ENCODE measurements at regions not wholly inside any gene's neighbourhood (a gene's known extent, or its start where the extent isn't known, plus 50 kb on each side); places are given as distances from the start of the nearest gene placed in this dataset.
"Not testable (repeated sequence)": the region's sequence is repeated elsewhere in the genome, so short reads cannot be mapped to it uniquely, and the experiment has no call there.

DNA sequence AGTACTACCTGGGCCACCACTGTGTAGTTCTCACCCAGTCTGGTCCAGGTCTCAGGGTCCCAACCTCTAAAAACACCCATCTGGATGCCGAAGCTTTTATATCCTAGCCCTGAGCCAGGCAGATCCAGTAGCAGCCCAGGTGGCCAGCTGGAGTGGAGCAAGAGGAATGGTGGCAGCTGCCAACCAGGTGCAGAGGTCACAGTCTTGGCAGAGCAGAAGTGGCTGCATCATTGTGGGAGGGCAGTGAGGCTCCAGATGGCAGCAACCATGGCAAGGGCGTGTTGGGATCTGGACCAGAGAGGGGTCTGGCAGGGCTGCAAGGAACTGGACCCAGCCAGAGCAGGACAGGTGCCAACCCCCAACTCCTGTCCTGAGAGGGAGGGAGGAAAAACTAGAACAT, 72.2 kb upstream of the AGAP1 start:
- in situ Hi-C loops (cut with HindIII; ENCODE audit: low sequenced_read_pairs): no loop called here
- DNase-seq (ENCODE audit: low read depth, low spot score): no peak
- no peak overlapping the region for H3K4me3 ChIP-seq (ENCODE audit: low read depth, low read length)
- TF ChIP-seq, protein P1, sequence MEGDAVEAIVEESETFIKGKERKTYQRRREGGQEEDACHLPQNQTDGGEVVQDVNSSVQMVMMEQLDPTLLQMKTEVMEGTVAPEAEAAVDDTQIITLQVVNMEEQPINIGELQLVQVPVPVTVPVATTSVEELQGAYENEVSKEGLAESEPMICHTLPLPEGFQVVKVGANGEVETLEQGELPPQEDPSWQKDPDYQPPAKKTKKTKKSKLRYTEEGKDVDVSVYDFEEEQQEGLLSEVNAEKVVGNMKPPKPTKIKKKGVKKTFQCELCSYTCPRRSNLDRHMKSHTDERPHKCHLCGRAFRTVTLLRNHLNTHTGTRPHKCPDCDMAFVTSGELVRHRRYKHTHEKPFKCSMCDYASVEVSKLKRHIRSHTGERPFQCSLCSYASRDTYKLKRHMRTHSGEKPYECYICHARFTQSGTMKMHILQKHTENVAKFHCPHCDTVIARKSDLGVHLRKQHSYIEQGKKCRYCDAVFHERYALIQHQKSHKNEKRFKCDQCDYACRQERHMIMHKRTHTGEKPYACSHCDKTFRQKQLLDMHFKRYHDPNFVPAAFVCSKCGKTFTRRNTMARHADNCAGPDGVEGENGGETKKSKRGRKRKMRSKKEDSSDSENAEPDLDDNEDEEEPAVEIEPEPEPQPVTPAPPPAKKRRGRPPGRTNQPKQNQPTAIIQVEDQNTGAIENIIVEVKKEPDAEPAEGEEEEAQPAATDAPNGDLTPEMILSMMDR (IDR thresholded peaks at IDR 0.05; ENCODE audit: low read depth, low read length): no peak

GRCh38 chr2:235430366-235431083, 63.3 kb upstream of the AGAP1 start:
- TF ChIP-seq, protein P1 (IDR thresholded peaks at IDR 0.05; ENCODE audit: low read depth, low read length): no peak
- no peak overlapping the region for H3K4me3 ChIP-seq (ENCODE audit: low read depth, low read length)
- in situ Hi-C loops (cut with HindIII; ENCODE audit: low sequenced_read_pairs): no loop called here
- no peak for DNase-seq (ENCODE audit: low read depth, low spot score)

DNA sequence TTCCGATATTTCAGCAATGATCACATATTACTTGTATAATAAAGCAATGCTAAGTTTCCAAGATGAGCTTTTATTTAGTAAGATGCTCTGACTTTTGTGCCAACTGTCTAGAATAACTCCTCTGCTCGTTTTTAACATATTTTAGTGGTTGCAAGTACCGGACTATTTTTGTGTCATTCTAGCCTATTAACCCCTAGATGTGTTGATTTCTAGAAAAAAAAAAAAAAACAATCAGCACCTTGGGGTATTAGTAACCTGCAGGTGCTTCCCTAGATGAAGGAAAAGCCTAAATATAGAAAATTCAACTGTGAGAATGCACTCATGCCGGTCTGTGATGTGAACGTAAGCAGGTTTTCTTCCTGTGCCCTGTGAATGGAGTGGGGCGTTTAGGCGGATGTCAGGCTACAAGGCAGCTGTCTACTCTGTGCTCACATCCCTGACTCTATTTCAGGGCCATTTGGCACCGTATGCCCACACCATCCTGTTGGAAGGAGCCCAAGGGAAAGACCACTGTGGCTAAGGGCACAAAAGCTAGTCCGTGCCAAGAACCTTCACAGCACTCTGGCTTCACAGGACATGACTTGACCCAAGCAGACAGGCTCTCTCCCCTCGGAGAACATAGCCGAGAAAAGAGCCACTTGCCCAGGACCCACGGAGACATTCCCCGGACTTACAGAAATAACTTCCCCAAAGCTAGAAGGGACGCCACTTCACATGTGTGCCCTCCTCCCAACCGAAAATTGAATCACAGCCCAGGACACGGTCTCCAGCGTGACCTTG, 60.9 kb upstream of the AGAP1 start:
- in situ Hi-C loops (cut with HindIII; ENCODE audit: low sequenced_read_pairs): no loop called here
- no peak overlapping the region for H3K4me3 ChIP-seq (ENCODE audit: low read depth, low read length)
- DNase-seq (ENCODE audit: low read depth, low spot score): no peak
- TF ChIP-seq, protein P1 (IDR thresholded peaks at IDR 0.05; ENCODE audit: low read depth, low read length): no peak

DNA sequence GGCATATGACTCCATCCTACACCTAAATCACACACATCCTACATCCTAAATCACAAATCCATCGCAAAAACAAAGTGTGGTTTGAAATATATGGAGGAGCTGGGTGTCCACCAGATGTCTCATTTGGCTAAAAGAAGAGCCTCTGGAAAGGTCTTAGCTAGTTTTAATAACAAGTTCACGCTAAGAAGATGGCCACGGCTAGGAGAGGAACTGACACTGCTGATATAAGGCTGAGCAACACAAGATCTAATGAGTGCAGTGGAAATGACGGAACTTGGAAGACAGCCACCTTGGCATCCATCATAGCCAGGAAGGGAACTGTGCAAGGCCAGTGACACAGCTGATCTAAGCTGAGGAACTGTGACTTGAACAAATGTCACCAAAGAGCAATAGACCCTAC, 60.0 kb upstream of the AGAP1 start:
- H3K4me3 ChIP-seq (ENCODE audit: low read depth, low read length): no peak overlapping the region
- TF ChIP-seq, protein P1 (IDR thresholded peaks at IDR 0.05; ENCODE audit: low read depth, low read length): no peak
- DNase-seq (ENCODE audit: low read depth, low spot score): no peak
- in situ Hi-C loops (cut with HindIII; ENCODE audit: low sequenced_read_pairs): no loop called here

- DNase-seq (ENCODE audit: low read depth, low spot score): no peak
- in situ Hi-C loops (cut with HindIII; ENCODE audit: low sequenced_read_pairs): no loop called here
- TF ChIP-seq, protein P1 (IDR thresholded peaks at IDR 0.05; ENCODE audit: low read depth, low read length): no peak
- H3K4me3 ChIP-seq (ENCODE audit: low read depth, low read length): no peak overlapping the region
Observed at GRCh38 chr2:235439959-235440662, 53.7 kb upstream of the AGAP1 start.

GRCh38 chr2:235443580-235443979, 50.3 kb upstream of the AGAP1 start:
- H3K4me3 ChIP-seq (ENCODE audit: low read depth, low read length); DNase-seq (ENCODE audit: low read depth, low spot score); in situ Hi-C loops (cut with HindIII; ENCODE audit: low sequenced_read_pairs): not testable (repeated sequence)
